NOMO-1 (cell line): ENCODE measurements at regions not wholly inside any gene's neighbourhood (a gene's known extent, or its start where the extent isn't known, plus 50 kb on each side); places are given as distances from the start of the nearest gene placed in this dataset.
A peak's percentile ranks its signal among the peaks of the same experiment; 100 is the strongest.

Experiments used
- DNase-seq, 2 experiments: peaks; one replicate each; lab custom pipeline; 2025; ENCODE audit not compliant: unreplicated experiment in 2 of 2; lab: John Stamatoyannopoulos, UW

DNA sequence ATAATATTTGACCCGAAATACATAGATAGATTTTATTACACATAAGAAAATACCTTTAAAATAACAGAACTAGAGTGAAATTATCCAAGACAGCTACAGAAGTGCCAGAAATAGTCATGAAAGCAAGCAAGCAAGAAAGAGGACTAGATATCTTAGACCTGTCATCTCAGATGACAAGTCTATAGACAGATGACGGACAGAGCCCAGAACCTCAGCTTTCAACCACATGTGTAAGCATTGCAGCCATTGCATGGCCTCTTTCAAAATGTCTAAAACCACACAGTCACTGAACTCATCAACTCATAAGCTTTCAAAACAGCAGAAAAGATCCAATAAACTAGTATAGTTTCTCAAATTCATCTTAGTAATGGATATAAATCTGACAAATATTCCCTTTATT lies 59.8 kb upstream of the FHIT start:
- no peak for DNase-seq

DNA sequence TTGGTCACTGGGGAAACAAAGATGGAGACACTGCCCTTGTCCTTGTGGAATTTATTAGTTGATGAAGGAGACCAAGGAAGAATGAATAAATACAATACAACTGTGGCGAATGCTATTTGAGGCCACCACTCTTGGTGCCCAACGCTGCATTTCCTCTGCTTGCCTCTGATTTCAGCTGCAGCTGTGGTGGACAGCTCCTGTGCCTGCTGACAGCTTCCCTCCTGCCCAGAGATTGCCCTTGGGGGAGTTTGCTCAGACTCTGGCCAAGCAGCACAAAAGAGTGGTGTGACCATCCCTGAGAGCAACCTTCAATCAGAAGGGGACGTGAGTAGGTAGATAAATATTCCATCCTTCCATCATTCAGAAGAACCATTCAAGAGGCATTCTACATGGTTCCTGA lies 64.6 kb upstream of the FHIT start:
- no peak for DNase-seq

DNA sequence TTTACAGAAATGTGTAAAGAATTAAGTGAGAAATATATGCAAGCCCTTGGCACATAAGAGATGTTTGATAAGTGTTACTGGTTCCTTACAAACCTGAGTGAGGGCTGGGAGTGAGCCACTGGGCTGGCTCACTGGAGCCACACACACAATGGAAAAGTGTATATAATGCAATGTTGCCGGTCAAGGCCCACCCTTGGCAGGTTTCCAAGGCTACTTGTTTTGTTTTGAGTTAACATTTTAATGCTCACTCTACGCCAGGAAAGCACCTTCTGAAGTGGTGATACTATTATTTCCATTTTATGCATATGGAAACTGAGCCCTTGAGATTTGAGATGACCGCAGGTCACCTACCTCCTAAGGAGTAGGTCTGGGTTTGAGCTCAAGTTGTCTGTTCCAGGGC lies 71.8 kb upstream of the FHIT start:
- no peak for DNase-seq

DNA sequence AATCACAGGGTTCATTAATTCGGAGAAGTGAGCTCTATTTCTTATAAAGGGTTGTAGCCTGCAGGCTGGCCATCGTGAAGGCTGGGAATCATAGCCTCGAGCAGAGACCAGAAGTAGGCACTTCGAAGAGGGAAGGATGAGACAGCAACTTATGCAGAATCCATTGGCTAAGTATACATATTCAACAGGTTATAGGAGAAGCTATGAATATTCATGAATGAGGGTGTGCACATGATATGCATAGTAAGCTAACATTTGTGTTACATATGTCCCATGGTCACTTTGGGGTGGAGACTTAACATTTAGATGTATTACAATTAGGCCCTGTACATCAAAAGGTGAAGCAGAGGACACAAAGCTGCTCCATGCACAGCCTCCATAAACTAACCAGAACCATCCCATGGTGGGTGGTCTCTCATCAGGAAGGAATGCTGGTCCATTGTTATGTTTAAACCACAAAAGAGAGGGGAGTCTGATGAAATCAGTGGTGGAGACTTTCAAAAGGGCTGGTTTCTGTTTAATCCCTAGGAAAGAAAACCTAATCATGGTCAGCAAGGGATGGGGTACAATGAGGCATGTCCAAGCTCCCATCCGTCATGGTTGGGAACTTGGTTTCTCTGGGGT lies 80.8 kb upstream of the FHIT start:
- no peak for DNase-seq

DNA sequence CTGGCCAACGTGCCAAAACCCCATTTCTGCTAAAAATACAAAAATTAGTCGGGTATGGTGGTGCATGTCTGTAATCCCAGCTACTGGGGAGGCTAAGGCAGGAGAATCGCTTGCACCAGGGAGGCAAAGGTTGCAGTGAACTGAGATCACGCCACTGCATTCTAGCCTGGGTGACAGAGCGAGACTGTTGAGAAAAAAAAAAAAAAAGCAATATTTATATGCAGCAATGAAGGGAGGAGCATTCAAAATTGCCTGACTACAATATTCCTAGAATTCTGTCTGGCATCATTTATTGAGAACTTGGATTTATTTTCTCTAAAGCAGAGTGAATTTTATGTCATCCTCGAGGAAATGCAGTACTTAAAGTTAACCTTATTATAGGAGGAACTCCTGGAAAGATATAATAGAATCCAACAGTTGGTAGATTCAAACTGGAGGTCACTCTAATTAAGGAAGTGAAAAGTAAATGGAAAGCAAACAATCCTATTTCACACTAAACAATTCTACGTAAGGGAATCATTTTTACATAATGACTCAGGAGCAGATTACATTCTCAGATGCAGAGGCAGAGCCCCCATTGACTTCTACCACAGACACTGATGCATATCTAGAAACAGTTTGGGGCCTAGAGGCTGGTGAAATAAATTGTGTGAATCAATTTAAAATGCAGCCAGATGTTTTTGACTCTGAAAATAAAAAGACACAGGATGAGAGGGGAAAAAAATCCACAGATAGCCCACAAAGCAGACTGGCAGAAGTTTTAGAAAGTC lies 82.1 kb upstream of the FHIT start:
- peak in 1 of 2 experiments; percentile 11 for DNase-seq

DNA sequence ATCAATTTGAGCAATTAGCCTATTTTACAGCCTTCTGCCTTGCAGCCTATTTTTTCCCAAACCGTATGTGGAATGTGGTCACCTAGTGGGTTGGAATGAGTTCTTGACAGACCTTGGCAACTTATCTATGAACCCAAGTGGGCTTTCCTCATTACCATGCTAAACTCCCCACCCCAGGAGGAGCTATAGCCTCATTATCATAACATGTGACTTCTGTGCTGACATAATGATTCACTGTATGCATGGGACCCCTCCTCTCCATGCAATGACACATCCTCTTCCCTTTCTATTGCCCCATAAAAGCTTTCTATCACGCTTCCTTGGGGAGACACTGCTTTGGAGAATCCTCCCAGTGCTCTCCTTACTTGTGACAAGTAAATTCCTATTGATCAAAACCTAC lies 83.5 kb upstream of the FHIT start:
- DNase-seq = no peak

DNA sequence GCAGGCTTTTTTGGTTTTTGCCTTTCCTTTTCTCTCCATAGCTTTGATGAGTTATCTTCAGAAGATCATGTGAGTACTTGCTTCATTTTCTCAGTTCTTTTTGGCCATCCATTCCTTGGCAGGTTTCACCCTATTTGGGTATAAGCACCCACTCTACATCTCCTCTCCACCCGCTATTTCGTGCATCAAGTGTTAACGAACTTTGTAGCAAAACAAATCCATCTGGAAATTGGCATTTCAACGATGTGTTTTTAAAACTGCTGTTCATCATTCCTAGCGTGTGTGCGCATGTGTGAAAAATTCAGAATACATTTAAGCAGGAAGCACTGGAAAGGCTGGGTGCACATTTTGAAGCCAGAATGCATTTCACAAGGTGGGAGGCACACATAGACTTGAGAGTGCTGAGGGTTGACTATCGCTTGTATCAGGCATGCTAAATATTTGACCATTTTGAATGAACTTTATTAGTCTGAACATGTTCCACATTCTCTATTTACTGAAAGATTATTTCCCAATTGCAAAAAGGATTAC lies 89.7 kb upstream of the FHIT start:
- no peak for DNase-seq

DNA sequence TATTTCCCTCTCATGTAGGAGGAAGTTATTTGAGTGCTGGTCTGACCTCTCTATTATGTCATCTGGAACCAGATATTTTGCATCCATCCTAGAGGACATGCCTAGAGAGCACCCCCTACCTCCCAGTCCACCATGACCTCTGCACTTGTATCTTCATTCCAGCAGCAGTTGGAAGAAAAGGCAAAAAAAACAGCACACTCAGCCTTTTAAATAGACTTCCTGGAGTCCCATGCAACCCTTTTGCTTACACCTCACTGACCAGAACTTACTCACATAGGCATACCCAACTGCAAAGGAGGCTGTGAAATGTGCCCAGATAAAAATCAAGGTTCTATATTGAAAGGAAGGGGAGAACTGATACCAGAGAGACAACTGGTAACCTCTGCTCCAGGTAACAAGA lies 92.3 kb upstream of the FHIT start:
- DNase-seq = no peak

DNA sequence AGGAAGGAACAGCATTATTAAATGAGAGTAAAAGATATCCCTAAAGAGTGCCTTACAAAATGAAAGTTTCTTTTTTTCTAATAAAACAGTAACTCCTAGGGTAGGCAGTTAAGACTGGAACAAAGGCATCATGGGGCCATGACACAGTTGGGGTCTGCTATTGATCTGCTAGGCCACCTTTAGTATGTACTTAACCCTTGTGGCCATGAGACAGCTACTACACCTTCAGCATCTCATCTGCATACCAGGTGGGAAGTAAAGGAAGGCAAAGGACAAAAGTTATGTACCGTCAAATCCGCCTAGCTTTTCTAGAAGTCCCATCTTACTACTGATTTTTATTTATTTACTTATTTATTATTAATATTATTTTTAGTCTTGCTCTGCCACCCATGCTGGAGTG lies 93.8 kb upstream of the FHIT start:
- no peak for DNase-seq

DNA sequence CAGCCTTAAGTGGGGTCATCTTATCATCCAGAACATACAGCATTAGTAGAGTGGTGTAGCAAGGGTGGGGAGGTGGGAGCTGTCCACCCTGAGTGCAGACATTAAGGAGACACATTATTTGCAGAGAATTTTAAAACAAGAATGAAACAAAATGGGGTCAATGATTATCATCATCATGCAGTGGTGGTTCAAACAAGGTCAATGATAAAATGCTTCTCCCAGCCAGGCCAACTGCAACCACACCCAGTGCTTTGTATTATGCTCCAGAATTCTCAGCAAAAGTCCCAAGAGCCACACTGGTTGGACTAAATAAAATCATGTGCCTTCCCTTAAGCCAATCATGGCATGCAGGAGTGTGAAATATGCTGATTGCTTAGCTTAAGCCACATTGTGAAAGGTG lies 96.7 kb upstream of the FHIT start:
- DNase-seq = no peak

DNA sequence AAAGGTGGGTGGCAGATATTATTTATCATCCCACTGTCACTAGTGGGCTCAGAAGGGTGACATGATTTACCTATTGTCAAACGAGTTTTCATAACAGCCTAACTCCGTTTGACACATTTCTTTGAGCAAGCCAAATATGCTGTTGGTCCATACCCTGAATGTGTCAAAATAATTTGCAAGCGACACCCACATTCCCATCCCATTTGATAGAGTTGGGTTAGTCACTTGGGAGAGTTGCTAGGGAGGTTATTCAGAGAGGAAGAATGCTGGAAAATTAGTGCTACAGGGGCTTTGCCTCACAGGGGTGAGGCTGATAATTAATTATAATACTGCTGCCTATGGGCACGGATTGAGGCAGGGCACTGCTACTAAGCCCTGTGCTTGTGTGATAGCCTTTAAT lies 98.5 kb upstream of the FHIT start:
- DNase-seq = no peak

DNA sequence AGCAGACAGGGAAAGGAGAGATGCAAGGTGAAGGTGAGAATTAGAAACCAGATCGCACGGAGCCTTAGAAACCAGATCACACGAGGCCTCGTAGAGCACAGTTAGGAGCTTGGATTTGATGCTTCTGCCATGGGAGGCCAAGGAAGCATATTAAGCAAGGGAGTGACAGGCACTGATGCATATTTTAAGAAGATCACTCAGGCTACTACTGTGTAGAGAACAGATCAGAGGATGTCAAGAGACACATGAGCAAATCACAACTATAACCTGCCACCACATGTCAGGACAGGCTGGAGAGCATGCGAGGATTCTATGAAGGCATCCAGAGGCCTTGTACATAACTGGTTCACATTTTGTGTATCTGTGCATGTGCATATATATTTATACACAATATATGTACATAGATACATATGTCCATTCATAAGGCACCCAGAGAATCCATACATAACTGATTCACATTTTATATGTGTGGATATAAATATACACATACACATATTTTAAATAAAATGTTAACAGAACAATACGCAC lies 99.6 kb upstream of the FHIT start:
- DNase-seq = no peak

DNA sequence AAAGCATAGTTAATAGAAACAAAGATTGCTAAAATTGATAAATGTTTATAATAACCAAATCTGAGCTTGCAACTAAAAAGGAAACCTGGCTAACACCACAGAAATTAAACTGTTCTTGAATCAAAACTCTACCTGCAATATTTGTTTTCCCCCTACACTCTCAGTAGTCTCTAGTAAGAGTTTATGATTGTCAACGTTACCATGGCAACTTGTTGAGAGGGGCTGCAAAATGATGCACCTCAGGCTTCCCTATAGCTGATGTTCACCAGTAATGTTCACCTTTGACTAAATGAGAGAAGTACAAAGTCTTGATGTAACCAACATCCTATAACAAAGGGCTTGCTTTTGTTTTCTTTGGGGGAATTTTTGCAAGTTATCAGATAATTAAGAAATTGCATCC lies 101.1 kb upstream of the FHIT start:
- DNase-seq = no peak

DNA sequence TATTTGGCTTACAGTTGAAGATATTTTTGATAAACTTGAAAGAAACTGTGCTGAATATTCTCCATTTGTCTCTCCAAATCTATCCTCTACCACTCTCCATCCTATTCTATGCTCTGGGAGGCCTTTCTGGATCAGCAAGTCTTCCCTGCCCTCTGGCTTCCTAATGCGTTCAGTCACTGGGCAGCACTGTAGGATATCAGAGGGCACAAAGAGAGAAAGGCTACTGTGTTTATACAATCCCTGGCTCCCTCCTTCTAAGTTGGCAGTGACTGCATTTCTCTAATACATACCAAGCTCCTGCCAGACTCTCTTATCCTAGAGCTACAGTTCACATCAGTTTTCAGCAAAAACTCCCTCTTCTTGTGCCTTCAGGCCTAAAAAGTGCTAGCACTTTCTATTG lies 102.1 kb upstream of the FHIT start:
- no peak for DNase-seq

DNA sequence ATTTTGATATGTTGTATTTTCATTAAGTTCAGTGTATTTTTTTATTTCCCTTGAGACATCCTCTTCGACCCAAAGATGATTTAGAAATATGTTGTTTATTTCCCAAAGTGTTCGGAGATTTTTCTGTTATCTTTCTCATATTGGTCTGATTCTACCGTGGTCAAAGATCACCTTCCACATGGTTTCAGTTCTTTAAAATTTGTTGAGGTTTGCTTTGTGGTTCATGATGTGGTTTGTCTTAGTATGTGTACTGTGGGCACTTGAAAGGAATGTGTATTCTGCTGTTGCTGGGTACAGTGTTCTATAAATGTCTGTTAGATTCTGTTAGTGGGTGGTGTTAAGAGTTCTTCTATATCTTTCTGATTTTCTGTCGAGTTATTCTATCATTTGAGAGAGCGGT lies 103.4 kb upstream of the FHIT start:
- DNase-seq = peak; percentile 33 to 66

DNA sequence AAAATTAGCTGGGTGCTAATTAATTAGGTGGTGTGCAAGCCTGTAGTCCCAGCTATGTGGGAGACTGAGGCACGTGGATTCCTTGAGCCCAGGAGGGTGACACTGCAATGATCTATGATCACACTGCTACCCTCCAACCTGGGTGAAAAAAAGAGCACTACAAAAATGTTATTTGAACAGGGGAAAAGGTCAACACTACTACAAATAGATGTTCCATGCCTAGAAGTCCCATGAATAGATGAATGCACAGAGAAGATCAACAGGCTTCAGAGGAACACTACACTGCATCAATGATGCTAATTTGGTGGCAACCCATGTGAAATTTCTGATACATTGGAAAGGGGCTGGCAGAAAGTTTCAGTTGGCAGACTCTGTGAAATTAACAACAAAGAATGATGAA lies 105.4 kb upstream of the FHIT start:
- DNase-seq = no peak

DNA sequence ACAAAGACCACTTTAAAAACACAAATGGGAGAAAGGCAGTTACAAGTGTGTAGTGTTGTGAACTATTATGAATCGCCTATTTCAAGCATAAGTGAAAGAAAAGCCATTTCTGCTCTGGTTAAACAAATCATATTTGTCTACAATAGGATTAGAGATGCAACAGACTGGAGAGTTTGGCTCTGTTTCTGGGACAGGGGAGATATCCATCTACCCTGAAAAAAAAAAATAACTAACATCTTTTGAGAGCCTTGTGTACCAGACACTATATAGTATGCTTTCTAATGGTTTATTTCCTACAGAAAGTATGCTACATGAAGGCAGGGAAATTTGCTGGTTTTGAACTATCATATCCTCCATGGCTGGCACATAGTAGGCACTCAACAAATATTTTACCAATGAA lies 106.7 kb upstream of the FHIT start:
- no peak for DNase-seq

DNA sequence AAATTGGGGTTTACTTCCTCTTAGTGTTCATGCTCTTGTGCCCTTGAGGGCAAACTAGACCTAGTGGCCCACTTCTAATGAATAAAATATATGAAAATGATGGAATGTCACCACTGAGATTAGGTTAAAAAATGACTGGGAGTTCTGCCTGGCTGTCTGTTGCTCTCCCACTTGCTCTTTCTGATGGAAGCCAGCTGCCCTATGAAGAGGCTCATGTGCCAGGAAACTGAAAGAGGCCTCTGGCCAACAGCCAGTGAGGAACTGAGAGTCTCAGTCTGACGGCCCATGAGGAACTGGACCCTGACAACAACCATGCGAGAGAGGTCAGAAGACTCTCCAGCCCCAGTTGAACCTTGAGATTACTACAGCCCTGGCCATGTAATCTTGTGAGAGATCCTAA lies 107.1 kb upstream of the FHIT start:
- peak; percentile 67 to 80 for DNase-seq

DNA sequence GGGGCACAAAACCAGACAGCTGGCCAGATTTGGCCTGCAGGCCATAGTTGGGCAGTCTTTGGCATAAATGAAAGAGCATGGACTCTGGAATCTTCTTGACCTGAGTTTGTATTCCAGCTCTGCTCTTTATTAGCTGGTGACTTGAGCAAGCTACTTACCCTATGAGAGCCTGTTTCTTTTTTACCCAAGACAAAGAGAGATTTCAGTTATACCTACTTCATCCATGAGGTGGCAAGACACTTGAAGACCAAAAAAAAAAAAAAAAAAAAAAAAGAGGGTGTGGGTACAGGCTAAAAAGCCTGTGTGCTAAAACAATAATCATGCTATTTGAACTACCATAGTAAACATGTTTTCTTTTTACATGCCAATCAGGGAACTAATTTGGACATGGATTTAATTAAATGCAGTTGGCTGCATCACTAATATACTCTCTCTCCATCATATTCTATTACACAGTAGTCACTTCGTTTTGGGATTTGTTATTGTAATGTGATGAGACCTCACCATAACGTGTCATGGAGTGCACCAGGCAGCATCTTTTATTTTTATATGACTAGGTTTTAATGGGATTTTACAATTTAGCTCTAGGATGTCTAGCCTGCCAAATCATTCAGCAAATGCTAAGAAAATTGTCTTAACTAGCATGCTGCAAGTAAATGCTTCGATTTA lies 109.2 kb upstream of the FHIT start:
- DNase-seq = no peak

DNA sequence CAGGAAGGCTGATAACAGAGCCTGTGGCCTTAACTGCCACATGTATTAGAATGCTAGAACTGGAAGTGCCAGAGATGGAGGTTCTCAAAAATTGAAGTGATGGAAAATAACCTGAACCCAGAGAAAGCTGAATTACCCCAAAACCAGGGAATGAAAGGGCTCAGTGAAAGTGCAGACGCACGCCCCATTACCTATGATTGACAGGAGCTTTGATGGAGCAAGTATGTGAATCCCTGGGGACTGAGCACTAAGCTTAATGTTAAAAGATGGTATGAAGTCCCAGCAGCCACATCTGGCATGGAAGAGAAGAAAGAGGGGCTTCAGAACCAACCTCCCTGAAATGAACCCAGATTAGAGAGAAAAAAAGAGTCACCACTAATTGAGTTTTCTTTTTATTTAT lies 118.4 kb upstream of the FHIT start:
- DNase-seq = no peak

DNA sequence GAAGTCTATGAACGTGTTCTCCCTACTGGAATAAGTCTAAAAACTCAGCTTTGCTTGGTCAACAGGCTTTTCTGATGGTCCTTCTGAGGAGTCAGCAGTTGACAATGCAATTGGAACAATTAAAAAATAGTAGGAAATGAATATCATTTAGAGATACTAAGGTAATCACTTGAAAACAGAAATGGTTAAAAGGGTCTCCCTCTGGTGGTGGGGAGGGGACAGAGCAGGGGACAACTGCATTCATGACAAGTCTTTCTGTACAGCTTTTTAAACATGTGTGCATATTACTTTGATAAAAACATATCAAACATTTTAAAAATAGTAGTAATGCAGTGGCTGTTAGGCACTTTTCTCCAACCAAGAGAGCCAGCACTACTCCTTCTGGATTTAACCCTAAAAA lies 119.9 kb upstream of the FHIT start:
- DNase-seq = peak; percentile 3 to 22

DNA sequence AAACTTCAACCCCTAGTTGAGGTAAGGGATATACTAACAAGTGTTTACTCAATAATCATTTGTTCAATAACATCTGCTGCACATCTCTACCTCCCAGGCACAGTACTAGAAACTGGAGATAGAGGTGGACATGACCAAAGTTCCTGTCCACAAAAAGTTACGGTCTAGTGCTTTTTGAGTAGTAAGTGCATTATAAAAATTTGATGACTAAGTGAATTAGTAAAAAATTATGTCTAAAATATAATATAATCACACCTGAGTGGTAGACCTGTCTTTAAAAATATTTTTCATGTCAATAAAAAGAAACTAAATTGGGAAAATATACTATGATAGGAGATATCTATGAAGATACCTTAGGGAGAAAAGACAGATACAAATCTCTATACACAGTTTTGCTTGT lies 121.5 kb upstream of the FHIT start:
- DNase-seq = no peak
